Ovary (tissue), 7 donors: ENCODE measurements at regions not wholly inside any gene's neighbourhood (a gene's known extent, or its start where the extent isn't known, plus 50 kb on each side); places are given as distances from the start of the nearest gene placed in this dataset.

Source experiments
- DNase-seq, 5 donors: peaks; one replicate each; pipeline ENCODE4 v3.0.0-alpha.2; 2019 to 2020
- H3K27ac ChIP-seq, 2 donors: fragments of 200-600 bp; one replicate each; pipeline versions ENCODE4 v1.5.1 to v1.8.0; 2019 to 2022
- H3K27me3 ChIP-seq: fragments of 200-600 bp; one replicate; pipeline ENCODE4 v1.8.0; 2022
- H3K36me3 ChIP-seq: fragments of 200-600 bp; sonication (generic); one replicate; pipeline ENCODE4 v1.5.1; 2019
- H3K4me1 ChIP-seq: one replicate; pipeline ENCODE4 v1.8.1; 2013; ENCODE audit warnings: mild to moderate bottlenecking, moderate library complexity; ENCODE audit not compliant: insufficient read depth
- H3K4me3 ChIP-seq: fragments of 200-600 bp; sonication (generic); one replicate; pipeline ENCODE4 v1.5.1; 2017
- H3K9me3 ChIP-seq, 2 donors: fragments of 200-600 bp in 1 of 2; sonication (generic) in 1 of 2; one replicate each; pipeline versions ENCODE4 v1.5.1 to v1.8.1; 2013 to 2019; ENCODE audit warnings: mild to moderate bottlenecking in 1 of 2, moderate library complexity in 1 of 2
- CTCF ChIP-seq, 3 donors: fragments of 450-650 bp in 2 of 3; fragments of 200-600 bp in 1 of 3; IDR thresholded peaks; one replicate each; pipeline versions ENCODE4 v1.5.1 to v1.8.0; 2016 to 2022; ENCODE audit warnings: antibody characterized with exemption in 3 of 3, mild to moderate bottlenecking in 1 of 3
- EP300 ChIP-seq: sonication (generic); formaldehyde crosslinking; IDR thresholded peaks from one replicate; pipeline ENCODE4 v1.6.1; 2017; ENCODE audit warnings: antibody characterized with exemption
- POLR2A ChIP-seq: fragments of 450-650 bp; IDR thresholded peaks from one replicate; pipeline ENCODE4 v1.6.1; 2017; ENCODE audit warnings: antibody characterized with exemption, mild to moderate bottlenecking, moderate library complexity
- WGBS, 3 donors: extraction: QIAGEN DNeasy Blood & Tissue Kit in 1 of 3; methylation state at CpG; one replicate each; pipeline versions ENCODE4 v1.1.5 to v1.1.7; 2013 to 2017; 5-methylcytosine and 5-hydroxymethylcytosine counted together
- intact Hi-C, 4 donors: fragments of 100-400 bp; cut with DNase I; formaldehyde crosslinking; loops; one replicate each; pipeline versions ENCODE4 v1.11.0 to v1.15.1; 2022 to 2023
- donor health status: DM: no; HTN: no; CAD: no; lungs with moderate emphysema.
- donor health status: DM: no; HTN: no; CAD: no.
- donor health status: Bipolar disorder and iron deficiency.
- donor health status: DM: no; HTN: no; CAD: no.
- donor health status: DM: yes; HTN: yes; CAD: no.

GRCh38 chr1:102615896-102616295 is 492.4 kb downstream of the COL11A1 start:
- no peak for DNase-seq
- Histone ChIP-seq H3K36me3 (no peaks in the 10 kb centered on the region), H3K27me3 (no peaks in the 10 kb centered on the region), H3K4me1 (no peaks in the 10 kb centered on the region), H3K9me3 (no peaks in the 10 kb centered on the region), H3K27ac (no peak overlapping the region), H3K4me3 (no peak overlapping the region)
- 76 to 82% (median 77%) methylated on average over 2 of the region's 2 CpGs for WGBS, 3 donors
- TF ChIP-seq CTCF (IDR thresholded peaks at IDR 0.05), result no peak
- no peak for TF ChIP-seq EP300
- intact Hi-C loops, result no loop called here

GRCh38 chr1:102595106-102595505 is 513.2 kb downstream of the COL11A1 start:
- no peak for DNase-seq
- TF ChIP-seq EP300, result no peak
- TF ChIP-seq POLR2A, result no peak
- no peak for TF ChIP-seq CTCF (IDR thresholded peaks at IDR 0.05)
- 84 to 95% (median 85%) methylated on average over 2 of the region's 2 CpGs for WGBS, 3 donors
- H3K4me3 ChIP-seq, result no peak overlapping the region
- intact Hi-C loops, result no loop called here
- no peaks in the 10 kb centered on the region for H3K27me3 ChIP-seq
- H3K27ac ChIP-seq, result no peak overlapping the region
- H3K4me1 ChIP-seq, result no peaks in the 10 kb centered on the region
- H3K9me3 ChIP-seq, result no peaks in the 10 kb centered on the region
- H3K36me3 ChIP-seq, result no peaks in the 10 kb centered on the region

GRCh38 chr1:102593276-102593675 is 515.0 kb downstream of the COL11A1 start:
- no peaks in the 10 kb centered on the region for H3K27me3 ChIP-seq
- no peaks in the 10 kb centered on the region for H3K36me3 ChIP-seq
- no peaks in the 10 kb centered on the region for H3K4me1 ChIP-seq
- intact Hi-C loops, result no loop called here
- H3K4me3 ChIP-seq, result no peak overlapping the region
- TF ChIP-seq EP300 (no peak), POLR2A (no peak), CTCF (IDR thresholded peaks at IDR 0.05) (no peak)
- H3K27ac ChIP-seq, result no peak overlapping the region
- no peaks in the 10 kb centered on the region for H3K9me3 ChIP-seq
- no peak for DNase-seq

GRCh38 chr1:102588536-102588935 is 519.8 kb downstream of the COL11A1 start:
- Histone ChIP-seq H3K27me3 (peaks cover 3% of the 10 kb centered on the region), H3K4me3 (no peak overlapping the region), H3K27ac (no peak overlapping the region), H3K36me3 (no peaks in the 10 kb centered on the region), H3K9me3 (no peaks in the 10 kb centered on the region), H3K4me1 (no peaks in the 10 kb centered on the region)
- intact Hi-C loops, result no loop called here
- 7 to 15% (median 9%) methylated on average over 2 of the region's 2 CpGs for WGBS, 3 donors
- DNase-seq, result no peak
- no peak for TF ChIP-seq EP300
- TF ChIP-seq POLR2A, result no peak
- no peak for TF ChIP-seq CTCF (IDR thresholded peaks at IDR 0.05)

- Histone ChIP-seq H3K9me3 (no peaks in the 10 kb centered on the region), H3K27ac (no peak overlapping the region), H3K4me3 (no peak overlapping the region), H3K27me3 (peaks cover 3% of the 10 kb centered on the region), H3K36me3 (no peaks in the 10 kb centered on the region), H3K4me1 (no peaks in the 10 kb centered on the region)
- intact Hi-C loops, result no loop called here
- no peak for DNase-seq
- TF ChIP-seq POLR2A (no peak), EP300 (no peak)
These were observed 522.3 kb downstream of the COL11A1 start for GRCh38 chr1:102586022-102586421.
